Mucosa of descending colon (tissue), 3 donors: ENCODE measurements at regions not wholly inside any gene's neighbourhood (a gene's known extent, or its start where the extent isn't known, plus 50 kb on each side); places are given as distances from the start of the nearest gene placed in this dataset.
A peak's percentile ranks its signal among the peaks of the same experiment; 100 is the strongest.

Experiments
- ATAC-seq: fragments of 200-7000 bp; cut with Tn5 transposase; one replicate; pipeline ENCODE4 v1.9.1; 2020; ENCODE audit warnings: mild to moderate bottlenecking, moderate library complexity
- DNase-seq, 3 donors: peaks; one replicate each; pipeline ENCODE4 v3.0.0-alpha.2; 2020
- H3K36me3 ChIP-seq: fragments of 200-600 bp; one replicate; pipeline ENCODE4 v1.8.0; 2021; ENCODE audit warnings: low read depth, mild to moderate bottlenecking
- H3K4me1 ChIP-seq: fragments of 200-600 bp; one replicate; pipeline ENCODE4 v1.8.0; 2021; ENCODE audit warnings: low read depth, mild to moderate bottlenecking
- H3K4me3 ChIP-seq: fragments of 200-600 bp; one replicate; pipeline ENCODE4 v1.8.0; 2021; ENCODE audit warnings: mild to moderate bottlenecking
- H3K9me3 ChIP-seq: fragments of 200-600 bp; one replicate; pipeline ENCODE4 v1.8.0; 2021; ENCODE audit warnings: mild to moderate bottlenecking
- CTCF ChIP-seq: fragments of 200-600 bp; IDR thresholded peaks from one replicate; pipeline ENCODE4 v1.8.0; 2022; ENCODE audit warnings: antibody characterized with exemption, mild to moderate bottlenecking
- intact Hi-C, 2 donors: fragments of 100-400 bp; cut with DNase I in 1 of 2; cut with micrococcal nuclease in 1 of 2; formaldehyde crosslinking; loops; one replicate each; pipeline versions ENCODE4 v1.11.0 to v1.11.1; 2022; cut with DNase I, micrococcal nuclease
- donor health status: DM: no; HTN: no; CAD: no; lungs with moderate emphysema.
- donor health status: DM: no; HTN: no; CAD: no.
- donor health status: DM: no; HTN: yes; CAD: no.

GRCh38 chr6:95837890-95838289 is 177.9 kb upstream of the FUT9 start:
- ATAC-seq = no peak
- Histone ChIP-seq H3K4me1 (no peaks in the 10 kb centered on the region), H3K4me3 (no peak overlapping the region), H3K36me3 (no peaks in the 10 kb centered on the region), H3K9me3 (no peaks in the 10 kb centered on the region)
- no peak for TF ChIP-seq CTCF
- no peak for DNase-seq
- intact Hi-C loops = no loop called here

GRCh38 chr6:95841560-95841959 is 174.2 kb upstream of the FUT9 start:
- intact Hi-C loops = no loop called here
- Histone ChIP-seq H3K36me3 (no peaks in the 10 kb centered on the region), H3K4me3 (no peak overlapping the region), H3K9me3 (no peaks in the 10 kb centered on the region), H3K4me1 (no peaks in the 10 kb centered on the region)
- TF ChIP-seq CTCF = no peak
- DNase-seq (no peak), ATAC-seq (peak; percentile 12)

DNA sequence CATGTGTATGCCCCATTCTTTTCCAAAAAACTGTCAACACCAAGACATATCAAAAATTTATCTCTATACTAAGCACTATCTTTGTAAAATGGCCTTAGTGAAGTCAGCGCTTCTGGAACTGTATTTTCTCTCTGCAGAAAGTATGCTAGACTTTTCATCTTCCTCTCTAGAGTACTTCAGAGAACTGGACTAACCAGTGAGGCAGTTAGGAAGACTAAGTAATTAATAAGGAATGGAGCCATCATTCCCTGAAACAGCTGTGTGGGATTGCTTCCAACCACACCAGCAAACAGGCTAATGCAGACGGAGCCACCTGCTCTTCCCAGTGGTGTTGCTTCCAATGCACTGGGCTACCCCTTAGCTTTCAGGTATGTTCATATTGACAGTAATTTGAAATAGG is 169.1 kb upstream of the FUT9 start:
- intact Hi-C loops = no loop called here
- TF ChIP-seq CTCF = no peak
- no peak overlapping the region for H3K4me3 ChIP-seq
- DNase-seq (no peak), ATAC-seq (no peak)
- H3K4me1 ChIP-seq = no peaks in the 10 kb centered on the region
- no peaks in the 10 kb centered on the region for H3K9me3 ChIP-seq
- no peaks in the 10 kb centered on the region for H3K36me3 ChIP-seq

DNA sequence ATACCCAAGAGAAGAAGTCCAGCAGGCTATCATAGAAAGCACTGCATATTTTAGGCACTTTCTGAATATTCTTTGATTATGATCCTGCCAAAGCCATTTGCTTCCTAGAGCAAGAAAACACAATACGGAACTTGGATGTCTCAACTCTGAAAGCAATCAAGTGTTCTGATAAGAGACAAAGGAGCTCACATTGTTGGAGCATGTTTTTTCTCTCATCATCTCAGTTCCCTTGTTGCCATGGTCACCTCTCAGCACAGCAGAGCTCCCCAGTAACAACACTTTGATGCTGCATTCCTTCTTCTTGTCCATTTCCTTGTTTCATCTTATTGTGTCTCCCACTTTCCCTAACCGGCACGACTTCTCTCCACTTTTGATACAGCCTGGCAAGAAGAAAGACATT is 168.7 kb upstream of the FUT9 start:
- no peak for ATAC-seq
- intact Hi-C loops = no loop called here
- TF ChIP-seq CTCF = no peak
- Histone ChIP-seq H3K4me1 (no peaks in the 10 kb centered on the region), H3K9me3 (no peaks in the 10 kb centered on the region), H3K4me3 (no peak overlapping the region), H3K36me3 (no peaks in the 10 kb centered on the region)
- DNase-seq = no peak

- H3K36me3 ChIP-seq = no peaks in the 10 kb centered on the region
- H3K4me1 ChIP-seq = no peaks in the 10 kb centered on the region
- no peak for TF ChIP-seq CTCF
- ATAC-seq (no peak), DNase-seq (no peak)
- intact Hi-C loops = no loop called here
- H3K4me3 ChIP-seq = no peak overlapping the region
- no peaks in the 10 kb centered on the region for H3K9me3 ChIP-seq
These were observed 167.1 kb upstream of the FUT9 start for GRCh38 chr6:95848717-95849116.

DNA sequence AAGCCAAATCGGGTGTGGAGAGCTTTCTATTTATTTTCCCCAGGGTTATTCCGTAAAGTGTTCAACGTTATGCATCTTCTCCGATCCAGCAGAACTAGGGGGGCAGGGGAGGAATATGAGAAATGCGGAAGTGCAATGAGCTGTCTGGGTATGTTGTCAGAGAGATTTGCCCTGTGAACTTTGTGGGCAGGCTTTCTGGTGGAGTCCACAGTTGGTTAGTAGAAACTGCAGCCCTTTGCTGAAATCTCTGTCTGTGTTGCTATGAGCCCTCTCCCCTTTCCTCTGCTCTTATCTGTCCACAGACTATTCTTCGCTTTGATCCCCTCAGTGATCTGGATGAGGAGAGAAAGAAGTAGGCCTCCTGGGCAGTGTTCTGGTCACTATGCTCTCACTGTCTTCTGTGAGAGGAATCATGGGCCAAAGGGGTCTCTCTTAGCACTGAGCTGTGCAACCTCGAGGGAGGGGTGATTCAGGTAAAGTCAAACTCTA is 158.9 kb upstream of the FUT9 start:
- ATAC-seq = no peak

More for the DNA sequence above, 158.9 kb upstream of the FUT9 start:
- Histone ChIP-seq H3K4me3 (no peak overlapping the region), H3K4me1 (no peaks in the 10 kb centered on the region), H3K9me3 (no peaks in the 10 kb centered on the region), H3K36me3 (no peaks in the 10 kb centered on the region)
- DNase-seq = no peak
- TF ChIP-seq CTCF = no peak
- intact Hi-C loops = no loop called here
